HT1080 (cell line): ENCODE measurements at regions not wholly inside any gene's neighbourhood (a gene's known extent, or its start where the extent isn't known, plus 50 kb on each side); places are given as distances from the start of the nearest gene placed in this dataset.
A peak's percentile ranks its signal among the peaks of the same experiment; 100 is the strongest.

ENCODE experiments used
- DNase-seq: peaks from one replicate; pipeline ENCODE4 v3.0.0-alpha.2; 2015; ENCODE audit warnings: low read depth

- DNase-seq, result no peak
Measured at GRCh38 chr2:180370511-180371205, 363.6 kb upstream of the CWC22 start.

- DNase-seq, result no peak
Measured at GRCh38 chr2:180368881-180369280, 361.8 kb upstream of the CWC22 start.

GRCh38 chr2:180367815-180368214 is 360.7 kb upstream of the CWC22 start:
- DNase-seq, result peak; percentile 33

- DNase-seq, result no peak
Measured at GRCh38 chr2:180366481-180366880, 359.4 kb upstream of the CWC22 start.

GRCh38 chr2:180364719-180365118 is 357.6 kb upstream of the CWC22 start:
- no peak for DNase-seq

GRCh38 chr2:180360283-180360618 is 353.2 kb upstream of the CWC22 start:
- DNase-seq, result no peak

GRCh38 chr2:180359522-180360282 is 352.6 kb upstream of the CWC22 start:
- DNase-seq, result no peak

GRCh38 chr2:180358458-180358857 is 351.4 kb upstream of the CWC22 start:
- DNase-seq, result no peak

GRCh38 chr2:180356676-180357075 is 349.6 kb upstream of the CWC22 start:
- no peak for DNase-seq

- no peak for DNase-seq
Measured at GRCh38 chr2:180352620-180353019, 345.5 kb upstream of the CWC22 start.

GRCh38 chr2:180349809-180350208 is 342.7 kb upstream of the CWC22 start:
- DNase-seq, result no peak

- no peak for DNase-seq
Measured at GRCh38 chr2:180343528-180344345, 336.6 kb upstream of the CWC22 start.

- no peak for DNase-seq
Measured at GRCh38 chr2:180337136-180337535, 330.0 kb upstream of the CWC22 start.

- no peak for DNase-seq
Measured at GRCh38 chr2:180336550-180336949, 329.5 kb upstream of the CWC22 start.

- DNase-seq, result no peak
Measured at GRCh38 chr2:180334514-180334913, 327.4 kb upstream of the CWC22 start.

GRCh38 chr2:180328795-180329422 is 321.8 kb upstream of the CWC22 start:
- no peak for DNase-seq

- DNase-seq, result no peak
Measured at GRCh38 chr2:180327185-180327584, 320.1 kb upstream of the CWC22 start.

- DNase-seq, result no peak
Measured at GRCh38 chr2:180325416-180326120, 318.5 kb upstream of the CWC22 start.

GRCh38 chr2:180324182-180324581 is 317.1 kb upstream of the CWC22 start:
- no peak for DNase-seq

GRCh38 chr2:180322781-180323180 is 315.7 kb upstream of the CWC22 start:
- DNase-seq, result peak; percentile 32
